Left ventricle myocardium inferior (tissue), 1 donor: ENCODE measurements at regions not wholly inside any gene's neighbourhood (a gene's known extent, or its start where the extent isn't known, plus 50 kb on each side); places are given as distances from the start of the nearest gene placed in this dataset.

Experiments used
- DNase-seq: peaks from one replicate; pipeline ENCODE4 v3.0.0-alpha.2; 2020
- H3K27ac ChIP-seq: fragments of 200-600 bp; replicated peaks from 2 replicates; pipeline ENCODE4 v1.8.0; 2021
- H3K27me3 ChIP-seq: fragments of 200-600 bp; 2 replicates; pipeline ENCODE4 v1.8.0; 2021; ENCODE audit warnings: low read depth
- H3K36me3 ChIP-seq: fragments of 200-600 bp; 2 replicates; pipeline ENCODE4 v1.8.0; 2021
- H3K4me1 ChIP-seq: fragments of 200-600 bp; 2 replicates; pipeline ENCODE4 v1.8.0; 2021
- H3K4me3 ChIP-seq: fragments of 200-600 bp; 2 replicates; pipeline ENCODE4 v1.8.0; 2021; ENCODE audit warnings: mild to moderate bottlenecking, moderate library complexity
- H3K9me3 ChIP-seq: fragments of 200-600 bp; replicated peaks from 2 replicates; pipeline ENCODE4 v1.8.0; 2021
- CTCF ChIP-seq: fragments of 200-600 bp; IDR thresholded peaks from 2 replicates; pipeline ENCODE4 v1.8.0; 2021; ENCODE audit warnings: antibody characterized with exemption, mild to moderate bottlenecking, borderline replicate concordance
- intact Hi-C: fragments of 100-400 bp; cut with micrococcal nuclease; formaldehyde crosslinking; loops from one replicate; pipeline ENCODE4 v1.11.0; 2022
- donor health status: DM: no; HTN: yes; CAD: no; lungs with severe emphysema.

GRCh38 chr4:127548990-127549925, 83.5 kb upstream of the INTU start:
- Histone ChIP-seq H3K9me3 (peaks cover 4% of the 10 kb centered on the region), H3K4me1 (peaks cover 4% of the 10 kb centered on the region), H3K36me3 (no peaks in the 10 kb centered on the region), H3K27ac (no peak overlapping the region), H3K4me3 (no peak overlapping the region), H3K27me3 (no peaks in the 10 kb centered on the region)
- intact Hi-C loops = no loop called here
- TF ChIP-seq CTCF = no peak
- DNase-seq = no peak

- Histone ChIP-seq H3K27me3 (no peaks in the 10 kb centered on the region), H3K4me1 (no peaks in the 10 kb centered on the region), H3K4me3 (no peak overlapping the region), H3K27ac (no peak overlapping the region), H3K9me3 (no peaks in the 10 kb centered on the region), H3K36me3 (no peaks in the 10 kb centered on the region)
- no peak for TF ChIP-seq CTCF
- DNase-seq = no peak
- intact Hi-C loops = no loop called here
Observed at GRCh38 chr4:127555106-127555505, 77.7 kb upstream of the INTU start.

- intact Hi-C loops = no loop called here
- no peaks in the 10 kb centered on the region for H3K4me1 ChIP-seq
- no peak overlapping the region for H3K27ac ChIP-seq
- H3K4me3 ChIP-seq = no peak overlapping the region
- no peaks in the 10 kb centered on the region for H3K36me3 ChIP-seq
- DNase-seq = no peak
- H3K9me3 ChIP-seq = no peaks in the 10 kb centered on the region
- no peaks in the 10 kb centered on the region for H3K27me3 ChIP-seq
- TF ChIP-seq CTCF = no peak
Observed at GRCh38 chr4:127558088-127558487, 74.7 kb upstream of the INTU start.

GRCh38 chr4:127558489-127559407, 74.0 kb upstream of the INTU start:
- Histone ChIP-seq H3K27me3 (no peaks in the 10 kb centered on the region), H3K36me3 (no peaks in the 10 kb centered on the region), H3K4me3 (no peak overlapping the region), H3K27ac (no peak overlapping the region), H3K9me3 (no peaks in the 10 kb centered on the region), H3K4me1 (no peaks in the 10 kb centered on the region)
- no peak for TF ChIP-seq CTCF
- DNase-seq = no peak
- intact Hi-C loops = no loop called here

GRCh38 chr4:127559981-127560380, 72.8 kb upstream of the INTU start:
- no peak for DNase-seq
- Histone ChIP-seq H3K27me3 (no peaks in the 10 kb centered on the region), H3K4me1 (no peaks in the 10 kb centered on the region), H3K9me3 (no peaks in the 10 kb centered on the region), H3K36me3 (no peaks in the 10 kb centered on the region), H3K27ac (no peak overlapping the region), H3K4me3 (no peak overlapping the region)
- intact Hi-C loops = no loop called here
- no peak for TF ChIP-seq CTCF
